ENCODE measurements at regions not wholly inside any gene's neighbourhood (a gene's known extent, or its start where the extent isn't known, plus 50 kb on each side); places are given as distances from the start of the nearest gene placed in this dataset.

GRCh38 chr4:135533053-135533452, 1331.5 kb upstream of the PABPC4L start:
- no peak for TF ChIP-seq POLR2A (IDR thresholded peaks at IDR 0.05)
- no peak for TF ChIP-seq CTCF (IDR thresholded peaks at IDR 0.05)
- TF ChIP-seq POLR2AphosphoS5 (IDR thresholded peaks at IDR 0.05) = no peak
- no peak for TF ChIP-seq EP300 (IDR thresholded peaks at IDR 0.05)

Data from upper lobe of left lung (tissue), 4 donors.